H9 (cell line): ENCODE measurements at regions not wholly inside any gene's neighbourhood (a gene's known extent, or its start where the extent isn't known, plus 50 kb on each side); places are given as distances from the start of the nearest gene placed in this dataset.

Source experiments
- DNase-seq: peaks from one replicate; pipeline ENCODE4 v3.0.0-alpha.2; 2017
- H2AFZ ChIP-seq: one replicate; pipeline ENCODE4 v1.6.1; 2013; ENCODE audit warnings: mild to moderate bottlenecking, low read length, control low read depth, moderate library complexity
- H2AK5ac ChIP-seq: 2 replicates; pipeline ENCODE4 v1.6.1; 2013; ENCODE audit warnings: low read length, control low read depth, mixed read lengths; ENCODE audit not compliant: insufficient read length
- H2BK120ac ChIP-seq: one replicate; pipeline ENCODE4 v1.6.1; 2013; ENCODE audit warnings: low read depth, mild to moderate bottlenecking, low read length, control low read depth, inconsistent platforms; ENCODE audit not compliant: poor library complexity, severe bottlenecking
- H2BK12ac ChIP-seq: 2 replicates; pipeline ENCODE4 v1.6.1; 2013; ENCODE audit warnings: low read length, control low read depth, mixed read lengths, low read depth; ENCODE audit not compliant: insufficient read length
- H2BK15ac ChIP-seq: 2 replicates; pipeline ENCODE4 v1.6.1; 2013; ENCODE audit warnings: low read depth, low read length, control low read depth
- H2BK20ac ChIP-seq: one replicate; pipeline ENCODE4 v1.6.1; 2013; ENCODE audit warnings: low read depth, mild to moderate bottlenecking, low read length, control low read depth, inconsistent platforms; ENCODE audit not compliant: poor library complexity, severe bottlenecking
- H2BK5ac ChIP-seq: 2 replicates; pipeline ENCODE4 v1.6.1; 2013; ENCODE audit warnings: low read length, control low read depth, mixed read lengths; ENCODE audit not compliant: insufficient read length
- H3K14ac ChIP-seq: 2 replicates; pipeline ENCODE4 v1.6.1; 2013; ENCODE audit warnings: low read length, control low read depth; ENCODE audit not compliant: insufficient read depth
- H3K18ac ChIP-seq: 2 replicates; pipeline ENCODE4 v1.6.1; 2013; ENCODE audit warnings: low read depth, mild to moderate bottlenecking, mixed read lengths, low read length, control low read depth; ENCODE audit not compliant: insufficient read length
- H3K23ac ChIP-seq: 2 replicates; pipeline ENCODE4 v1.6.1; 2013; ENCODE audit warnings: low read length, control low read depth, mixed read lengths, low read depth; ENCODE audit not compliant: insufficient read length
- H3K23me2 ChIP-seq: 2 replicates; pipeline ENCODE4 v1.6.1; 2013; ENCODE audit warnings: low read depth, mild to moderate bottlenecking, mixed read lengths, low read length, control low read depth; ENCODE audit not compliant: insufficient read length, poor library complexity, severe bottlenecking
- H3K27ac ChIP-seq: 2 replicates; pipeline ENCODE4 v1.5.1; 2013; ENCODE audit warnings: low read length, control low read depth, mixed read lengths, low read depth; ENCODE audit not compliant: insufficient read length
- H3K27me3 ChIP-seq: 2 replicates; pipeline ENCODE4 v1.6.1; 2013; ENCODE audit warnings: low read length, control low read depth, inconsistent platforms; ENCODE audit not compliant: insufficient read depth
- H3K4ac ChIP-seq: 2 replicates; pipeline ENCODE4 v1.6.1; 2013; ENCODE audit warnings: low read depth, mild to moderate bottlenecking, control low read depth, inconsistent platforms, low read length, moderate library complexity
- H3K4me1 ChIP-seq: 2 replicates; pipeline ENCODE4 v1.6.1; 2013; ENCODE audit warnings: low read length, control low read depth, inconsistent platforms; ENCODE audit not compliant: insufficient read depth
- H3K4me2 ChIP-seq: 2 replicates; pipeline ENCODE4 v1.6.1; 2013; ENCODE audit warnings: low read length, control low read depth, mixed read lengths; ENCODE audit not compliant: insufficient read length, insufficient read depth
- H3K56ac ChIP-seq: 2 replicates; pipeline ENCODE4 v1.6.1; 2013; ENCODE audit warnings: low read depth, mild to moderate bottlenecking, mixed read lengths, low read length, control low read depth; ENCODE audit not compliant: insufficient read length
- H3K79me1 ChIP-seq: 2 replicates; pipeline ENCODE4 v1.6.1; 2013; ENCODE audit warnings: low read depth, mild to moderate bottlenecking, moderate library complexity, low read length, control low read depth, inconsistent platforms; ENCODE audit not compliant: insufficient read depth, poor library complexity, severe bottlenecking
- H3K79me2 ChIP-seq: 2 replicates; pipeline ENCODE4 v1.6.1; 2013; ENCODE audit warnings: low read length, control low read depth, inconsistent platforms; ENCODE audit not compliant: insufficient read depth
- H3K9ac ChIP-seq: 2 replicates; pipeline ENCODE4 v1.6.1; 2013; ENCODE audit warnings: low read length, control low read depth, mixed read lengths; ENCODE audit not compliant: insufficient read length; ENCODE audit errors: extremely low read depth
- H3K9me3 ChIP-seq: one replicate; pipeline ENCODE4 v1.6.1; 2013; ENCODE audit warnings: low read depth, low read length, inconsistent platforms; ENCODE audit not compliant: control insufficient read depth
- H3T11ph ChIP-seq: one replicate; pipeline ENCODE4 v1.6.1; 2013; ENCODE audit warnings: mild to moderate bottlenecking, low read length, control low read depth, inconsistent platforms
- H4K20me1 ChIP-seq: one replicate; pipeline ENCODE4 v1.6.1; 2013; ENCODE audit not compliant: control insufficient read depth, insufficient read length, insufficient read depth
- H4K5ac ChIP-seq: 2 replicates; pipeline ENCODE4 v1.6.1; 2013; ENCODE audit warnings: low read depth, mild to moderate bottlenecking, mixed read lengths, low read length, control low read depth; ENCODE audit not compliant: insufficient read length
- H4K8ac ChIP-seq: replicated peaks from 2 replicates; pipeline ENCODE4 v1.6.1; 2013; ENCODE audit warnings: low read length, control low read depth, mixed read lengths, low read depth; ENCODE audit not compliant: insufficient read length
- H4K91ac ChIP-seq: 2 replicates; pipeline ENCODE4 v1.6.1; 2013; ENCODE audit warnings: low read depth, mild to moderate bottlenecking, moderate library complexity, mixed read lengths, low read length, control low read depth; ENCODE audit not compliant: insufficient read length
- H3K27ac Mint-ChIP-seq, 3 experiments: 2 replicates in 2 of 3; 3 replicates in 1 of 3; pipeline ENCODE4 v1.8.0; 2020 to 2021; ENCODE audit warnings: mixed read lengths in 3 of 3, mild to moderate bottlenecking in 1 of 3, moderate library complexity in 1 of 3
- H3K27me3 Mint-ChIP-seq: 2 replicates; pipeline ENCODE4 v1.8.0; 2021; ENCODE audit warnings: low read depth, mild to moderate bottlenecking, moderate library complexity, mixed read lengths
- H3K36me3 Mint-ChIP-seq, 3 experiments: 2 replicates in 2 of 3; 3 replicates in 1 of 3; pipeline ENCODE4 v1.8.0; 2020 to 2021; ENCODE audit warnings: low read depth in 3 of 3, mixed read lengths in 3 of 3; ENCODE audit not compliant: insufficient read depth in 1 of 3
- H3K4me1 Mint-ChIP-seq, 2 experiments: 2 replicates each; pipeline ENCODE4 v1.8.0; 2020; ENCODE audit warnings: mixed read lengths in 2 of 2
- H3K4me3 Mint-ChIP-seq, 2 experiments: 2 replicates in 1 of 2; 3 replicates in 1 of 2; pipeline ENCODE4 v1.8.0; 2020 to 2021; ENCODE audit warnings: mild to moderate bottlenecking in 2 of 2, mixed read lengths in 2 of 2, moderate library complexity in 1 of 2
- H3K9me3 Mint-ChIP-seq, 2 experiments: 2 replicates in 1 of 2; 3 replicates in 1 of 2; pipeline ENCODE4 v1.8.0; 2020; ENCODE audit warnings: mild to moderate bottlenecking in 2 of 2, mixed read lengths in 2 of 2, moderate library complexity in 1 of 2
- WGBS: extraction: QIAGEN DNeasy Blood & Tissue Kit; methylation state at CpG from one replicate; pipeline ENCODE4 v1.1.7; 2013; ENCODE audit warnings: missing lambda C conversion rate, low lambda C conversion rate, mixed read lengths; ENCODE audit not compliant: insufficient read length; ENCODE audit errors: extremely low coverage; 5-methylcytosine and 5-hydroxymethylcytosine counted together
- TF ChIP-seq, protein P1 (sequence below): fragments of 200-600 bp; sonication (generic); conservative IDR thresholded peaks from 3 replicates; pipeline ENCODE4 v1.8.0; 2021; ENCODE audit warnings: antibody characterized with exemption, mild to moderate bottlenecking

DNA sequence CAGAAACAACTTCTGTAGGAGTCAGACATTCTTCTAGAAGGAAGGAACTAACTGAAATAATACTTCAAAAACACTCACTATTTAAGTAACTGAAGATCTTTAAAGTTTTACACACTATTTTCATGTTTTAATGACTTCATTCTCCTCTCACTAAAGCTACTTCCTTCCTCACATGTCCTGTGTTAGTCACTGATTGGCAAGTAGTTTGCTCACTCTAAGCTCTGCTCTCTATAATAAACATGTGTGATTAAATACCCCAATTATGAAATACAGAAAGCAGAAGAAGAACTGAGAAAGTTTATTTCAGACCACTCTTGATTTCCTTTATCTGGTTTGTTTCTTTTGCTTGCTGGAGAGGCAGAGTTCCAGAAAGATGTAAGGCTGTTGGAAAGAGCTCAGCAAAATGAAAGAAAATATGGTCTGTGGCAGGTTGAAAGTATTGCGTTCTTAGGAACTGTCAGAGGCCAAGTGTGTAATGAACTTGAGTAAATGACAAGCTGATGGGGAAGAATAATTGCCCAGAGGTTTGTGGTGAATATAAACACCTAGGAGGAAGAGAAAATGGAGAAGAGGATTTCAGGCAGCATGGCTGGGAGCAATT is 522.0 kb upstream of the SEL1L start:
- Histone ChIP-seq H3K9me3 (no peaks in the 10 kb centered on the region), H2BK5ac (no peak overlapping the region), H3T11ph (no peak overlapping the region), H3K79me1 (no peaks in the 10 kb centered on the region), H2AFZ (no peak overlapping the region), H2BK120ac (no peak overlapping the region), H3K23ac (no peak overlapping the region), H3K27ac (no peak overlapping the region), H3K18ac (no peak overlapping the region), H3K79me2 (no peaks in the 10 kb centered on the region), H2BK12ac (no peak overlapping the region), H2BK15ac (no peak overlapping the region), H2AK5ac (no peak overlapping the region), H3K27me3 (no peaks in the 10 kb centered on the region), H3K4me1 (peaks cover 2% of the 10 kb centered on the region; the same call in 1 of the 2 replicates), H3K23me2 (no peaks in the 10 kb centered on the region), H3K4me2 (no peak overlapping the region), H4K5ac (no peak overlapping the region), H2BK20ac (no peak overlapping the region), H3K4ac (no peak overlapping the region), H4K91ac (no peak overlapping the region), H3K56ac (no peak overlapping the region), H4K8ac (no peak overlapping the region), H4K20me1 (no peaks in the 10 kb centered on the region), H3K9ac (no peak overlapping the region), H3K14ac (no peak overlapping the region)
- no peak for DNase-seq
- Mint-ChIP-seq H3K27me3 (no peaks in the 10 kb centered on the region), H3K9me3 (no peaks in the 10 kb centered on the region), H3K4me3 (no peak overlapping the region), H3K27ac (no peak overlapping the region), H3K36me3 (no peaks in the 10 kb centered on the region), H3K4me1 (peaks cover 10 to 14% of the 10 kb centered on the region in 2 experiments)
- TF ChIP-seq, protein P1, sequence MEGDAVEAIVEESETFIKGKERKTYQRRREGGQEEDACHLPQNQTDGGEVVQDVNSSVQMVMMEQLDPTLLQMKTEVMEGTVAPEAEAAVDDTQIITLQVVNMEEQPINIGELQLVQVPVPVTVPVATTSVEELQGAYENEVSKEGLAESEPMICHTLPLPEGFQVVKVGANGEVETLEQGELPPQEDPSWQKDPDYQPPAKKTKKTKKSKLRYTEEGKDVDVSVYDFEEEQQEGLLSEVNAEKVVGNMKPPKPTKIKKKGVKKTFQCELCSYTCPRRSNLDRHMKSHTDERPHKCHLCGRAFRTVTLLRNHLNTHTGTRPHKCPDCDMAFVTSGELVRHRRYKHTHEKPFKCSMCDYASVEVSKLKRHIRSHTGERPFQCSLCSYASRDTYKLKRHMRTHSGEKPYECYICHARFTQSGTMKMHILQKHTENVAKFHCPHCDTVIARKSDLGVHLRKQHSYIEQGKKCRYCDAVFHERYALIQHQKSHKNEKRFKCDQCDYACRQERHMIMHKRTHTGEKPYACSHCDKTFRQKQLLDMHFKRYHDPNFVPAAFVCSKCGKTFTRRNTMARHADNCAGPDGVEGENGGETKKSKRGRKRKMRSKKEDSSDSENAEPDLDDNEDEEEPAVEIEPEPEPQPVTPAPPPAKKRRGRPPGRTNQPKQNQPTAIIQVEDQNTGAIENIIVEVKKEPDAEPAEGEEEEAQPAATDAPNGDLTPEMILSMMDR = no peak
- WGBS = no CpG with 5 or more reads among the region's 1 CpG
